Dedifferentiated amniotic fluid mesenchymal stem cell (primary cell): ENCODE measurements at regions not wholly inside any gene's neighbourhood (a gene's known extent, or its start where the extent isn't known, plus 50 kb on each side); places are given as distances from the start of the nearest gene placed in this dataset.

Source experiments
- DNase-seq: peaks from one replicate; pipeline ENCODE4 v3.0.0-alpha.2; 2016; ENCODE audit errors: extremely low spot score

GRCh38 chr7:116420003-116420402 is 79.5 kb upstream of the CAV2 start:
- no peak for DNase-seq

GRCh38 chr7:116421298-116421697 is 78.2 kb upstream of the CAV2 start:
- DNase-seq, result no peak

- no peak for DNase-seq
These were observed 76.9 kb upstream of the CAV2 start for GRCh38 chr7:116422683-116423082.

GRCh38 chr7:116423499-116423898 is 76.0 kb upstream of the CAV2 start:
- no peak for DNase-seq

- no peak for DNase-seq
These were observed 73.8 kb upstream of the CAV2 start for GRCh38 chr7:116425647-116426209.

- peak; percentile 47 for DNase-seq
These were observed 72.9 kb upstream of the CAV2 start for GRCh38 chr7:116426428-116427156.

GRCh38 chr7:116429986-116430619 is 69.4 kb upstream of the CAV2 start:
- DNase-seq, result no peak

- no peak for DNase-seq
These were observed 67.6 kb upstream of the CAV2 start for GRCh38 chr7:116431787-116432526.

- DNase-seq, result no peak
These were observed 67.0 kb upstream of the CAV2 start for GRCh38 chr7:116432527-116432916.

GRCh38 chr7:116433246-116433645 is 66.3 kb upstream of the CAV2 start:
- DNase-seq, result peak; percentile 32

GRCh38 chr7:116434820-116435341 is 64.7 kb upstream of the CAV2 start:
- peak; percentile 69 for DNase-seq

GRCh38 chr7:116436305-116436826 is 63.2 kb upstream of the CAV2 start:
- no peak for DNase-seq

- DNase-seq, result no peak
These were observed 61.3 kb upstream of the CAV2 start for GRCh38 chr7:116438267-116438666.

- DNase-seq, result no peak
These were observed 60.5 kb upstream of the CAV2 start for GRCh38 chr7:116439005-116439404.

GRCh38 chr7:116439841-116440549 is 59.5 kb upstream of the CAV2 start:
- DNase-seq, result no peak

- peak; percentile 35 for DNase-seq
These were observed 58.0 kb upstream of the CAV2 start for GRCh38 chr7:116441534-116441933.

- DNase-seq, result peak; percentile 96
These were observed 56.4 kb upstream of the CAV2 start for GRCh38 chr7:116443101-116443523.

GRCh38 chr7:116443646-116444045 is 55.9 kb upstream of the CAV2 start:
- DNase-seq, result no peak

GRCh38 chr7:116445447-116446211 is 53.9 kb upstream of the CAV2 start:
- no peak for DNase-seq

GRCh38 chr7:116446212-116446855 is 53.2 kb upstream of the CAV2 start:
- no peak for DNase-seq
